IMR-90 (cell line): ENCODE measurements at regions not wholly inside any gene's neighbourhood (a gene's known extent, or its start where the extent isn't known, plus 50 kb on each side); places are given as distances from the start of the nearest gene placed in this dataset.

Experiments
- ATAC-seq: fragments of 200-7000 bp; cut with Tn5 transposase; 2 replicates; pipeline ENCODE4 v1.9.1; 2020; ENCODE audit warnings: low read depth, mild to moderate bottlenecking, moderate library complexity
- BruUV-seq: library from RNA; stranded (reverse); fragments of 400-500 nt; replicated peaks from 2 replicates; lab custom pipeline; 2021; lab: Mats Ljungman, UMichigan
- CTCF ChIA-PET: fragments of 300-600 bp; formaldehyde crosslinking; extraction: SDS; loops from one replicate; lab custom pipeline; 2021; ENCODE audit warnings: antibody characterized with exemption; lab: Yijun Ruan, JAX
- POLR2A ChIA-PET: fragments of 300-600 bp; sonication (Branson Sonifier 250); formaldehyde crosslinking; loops from one replicate; lab custom pipeline; 2022; ENCODE audit warnings: antibody characterized with exemption; ENCODE audit not compliant: unreplicated experiment; lab: Charles Lee
- DNase-seq: peaks from one replicate; pipeline ENCODE4 v3.0.0; 2013
- H2AFZ ChIP-seq: replicated peaks from 2 replicates; pipeline ENCODE3; 2013; ENCODE audit warnings: low read length, mild to moderate bottlenecking; ENCODE audit not compliant: poor library complexity
- H2AK5ac ChIP-seq: 2 replicates; pipeline ENCODE4 v1.6.1; 2013; ENCODE audit warnings: low read depth, low read length, inconsistent platforms
- H2AK9ac ChIP-seq: replicated peaks from 2 replicates; pipeline ENCODE3; 2013; ENCODE audit warnings: mild to moderate bottlenecking, low read depth, low read length, moderate library complexity; ENCODE audit not compliant: poor library complexity
- H2BK120ac ChIP-seq: 2 replicates; pipeline ENCODE4 v1.6.1; 2013; ENCODE audit warnings: low read depth, low read length, inconsistent platforms
- H2BK15ac ChIP-seq: 3 replicates; pipeline ENCODE4 v1.6.1; 2013; ENCODE audit warnings: low read depth, low read length, inconsistent platforms
- H2BK20ac ChIP-seq: 2 replicates; pipeline ENCODE4 v1.6.1; 2013; ENCODE audit warnings: low read depth, mild to moderate bottlenecking, inconsistent platforms, low read length, moderate library complexity
- H2BK5ac ChIP-seq: 2 replicates; pipeline ENCODE4 v1.6.1; 2013; ENCODE audit warnings: mild to moderate bottlenecking, low read depth, low read length, inconsistent platforms; ENCODE audit not compliant: poor library complexity, severe bottlenecking
- H3K14ac ChIP-seq: replicated peaks from 2 replicates; pipeline ENCODE4 v1.6.1; 2013; ENCODE audit warnings: low read depth, low read length, inconsistent platforms
- H3K18ac ChIP-seq: 2 replicates; pipeline ENCODE4 v1.6.1; 2013; ENCODE audit warnings: low read depth, low read length, control low read depth
- H3K23ac ChIP-seq: 2 replicates; pipeline ENCODE4 v1.6.1; 2013; ENCODE audit warnings: low read depth, low read length, inconsistent platforms
- H3K27ac ChIP-seq: 2 replicates; pipeline ENCODE4 v1.5.1; 2013; ENCODE audit warnings: mild to moderate bottlenecking, control low read depth, low read length; ENCODE audit not compliant: insufficient read depth
- H3K27me3 ChIP-seq: 2 replicates; pipeline ENCODE4 v1.6.1; 2013; ENCODE audit warnings: low read length; ENCODE audit not compliant: control insufficient read depth, insufficient read depth
- H3K36me3 ChIP-seq: 2 replicates; pipeline ENCODE4 v1.6.1; 2013; ENCODE audit warnings: low read length, mixed read lengths; ENCODE audit not compliant: control insufficient read depth, insufficient read depth
- H3K4ac ChIP-seq: 2 replicates; pipeline ENCODE4 v1.6.1; 2013; ENCODE audit warnings: low read depth, low read length, inconsistent platforms
- H3K4me1 ChIP-seq: 2 replicates; pipeline ENCODE4 v1.6.1; 2013; ENCODE audit warnings: low read length, mixed read lengths; ENCODE audit not compliant: control insufficient read depth, insufficient read depth
- H3K4me2 ChIP-seq: 2 replicates; pipeline ENCODE4 v1.6.1; 2013; ENCODE audit warnings: low read depth, mild to moderate bottlenecking, control low read depth, low read length, moderate library complexity
- H3K4me3 ChIP-seq: 2 replicates; pipeline ENCODE4 v1.5.1; 2013; ENCODE audit warnings: low read depth, mild to moderate bottlenecking, control low read depth, low read length, moderate library complexity; ENCODE audit not compliant: insufficient read depth
- H3K56ac ChIP-seq: 2 replicates; pipeline ENCODE4 v1.6.1; 2013; ENCODE audit warnings: low read length, inconsistent platforms; ENCODE audit not compliant: insufficient read depth; ENCODE audit errors: extremely low read depth
- H3K79me1 ChIP-seq, 2 experiments: 2 replicates each; pipeline ENCODE4 v1.6.1; 2013; ENCODE audit warnings: low read length in 2 of 2, inconsistent platforms in 1 of 2, low read depth in 1 of 2
- H3K9ac ChIP-seq: 2 replicates; pipeline ENCODE4 v1.6.1; 2013; ENCODE audit warnings: low read depth, low read length, control low read depth
- H3K9me1 ChIP-seq: 2 replicates; pipeline ENCODE4 v1.6.1; 2013; ENCODE audit warnings: low read length, inconsistent platforms; ENCODE audit not compliant: insufficient read depth
- H3K9me3 ChIP-seq: 2 replicates; pipeline ENCODE4 v1.6.1; 2013; ENCODE audit warnings: low read length; ENCODE audit not compliant: control insufficient read depth, insufficient read depth
- H4K20me1 ChIP-seq: 2 replicates; pipeline ENCODE4 v1.6.1; 2013; ENCODE audit warnings: low read length, inconsistent platforms; ENCODE audit not compliant: insufficient read depth
- H4K5ac ChIP-seq: 2 replicates; pipeline ENCODE4 v1.6.1; 2013; ENCODE audit warnings: mild to moderate bottlenecking, low read depth, low read length, control low read depth
- H4K8ac ChIP-seq, 2 experiments: 2 replicates each; pipeline ENCODE4 v1.6.1; 2013; ENCODE audit warnings: low read depth in 2 of 2, low read length in 2 of 2, control low read depth in 1 of 2, inconsistent platforms in 1 of 2
- H4K91ac ChIP-seq: 2 replicates; pipeline ENCODE4 v1.6.1; 2013; ENCODE audit warnings: low read depth, low read length, inconsistent platforms; ENCODE audit not compliant: insufficient read depth
- CHD1 ChIP-seq: IDR thresholded peaks from 2 replicates; pipeline ENCODE4 v1.6.1; 2012; ENCODE audit warnings: low read depth, low read length, improper control_type of control experiment
- CTCF ChIP-seq: conservative IDR thresholded peaks from 2 replicates; pipeline ENCODE4 v1.5.1; 2012; ENCODE audit warnings: mild to moderate bottlenecking, low read depth, low read length, improper control_type of control experiment
- MAZ ChIP-seq: IDR thresholded peaks from 2 replicates; pipeline ENCODE4 v1.6.1; 2012; ENCODE audit warnings: low read depth, mild to moderate bottlenecking, low read length, improper control_type of control experiment, moderate library complexity, borderline replicate concordance
- NFE2L2 ChIP-seq: fragments of 150-350 bp; IDR thresholded peaks from 2 replicates; pipeline ENCODE4 v1.6.1; 2016; ENCODE audit warnings: low read depth, mild to moderate bottlenecking, low read length
- dilution Hi-C: fragments of 300-500 bp; cut with HindIII; formaldehyde crosslinking; loops from one replicate; pipeline ENCODE4 v1.14.3; 2018; ENCODE audit warnings: low sequenced_read_pairs; ENCODE audit not compliant: unreplicated experiment
- in situ Hi-C: fragments of 300-500 bp; cut with MboI; formaldehyde crosslinking; loops from 3 replicates; pipeline ENCODE4 v1.14.3; 2019; ENCODE audit warnings: low sequenced_read_pairs, inconsistent platforms, mixed read lengths
- intact Hi-C: fragments of 100-400 bp; cut with micrococcal nuclease; formaldehyde crosslinking; loops from 2 replicates; pipeline ENCODE4 v1.10.0; 2022

DNA sequence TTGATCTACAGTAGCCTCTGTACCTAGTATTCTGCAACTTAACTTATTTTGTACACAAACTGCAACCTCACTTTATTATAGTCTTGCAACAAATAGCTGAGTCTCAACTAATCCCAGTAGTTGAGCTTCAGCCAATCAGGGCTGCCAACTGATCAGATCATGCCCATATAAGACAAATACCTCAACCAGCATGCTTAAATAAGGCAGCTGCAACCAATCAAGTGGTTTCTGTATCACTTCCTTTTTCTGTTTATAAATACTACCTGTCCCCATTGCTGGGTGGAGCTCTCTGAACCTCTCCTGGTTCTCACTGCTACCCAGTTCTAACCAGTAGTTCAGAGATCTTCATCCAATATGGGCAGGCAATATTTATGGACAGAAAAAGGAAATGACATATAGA lies 248.5 kb upstream of the FBXO33 start:
- in situ Hi-C loops, result no loop called here
- Histone ChIP-seq H3K23ac (no peak overlapping the region), H3K9ac (no peak overlapping the region), H2BK20ac (no peak overlapping the region), H3K14ac (no peak overlapping the region), H2BK120ac (no peak overlapping the region), H2BK15ac (no peak overlapping the region), H3K4ac (no peak overlapping the region), H3K18ac (no peak overlapping the region), H3K9me3 (peaks cover 17% of the 10 kb centered on the region), H3K27me3 (no peaks in the 10 kb centered on the region), H3K4me2 (no peak overlapping the region), H3K79me1 (no peaks in the 10 kb centered on the region), H4K20me1 (no peaks in the 10 kb centered on the region), H2AFZ (no peak overlapping the region), H3K36me3 (no peaks in the 10 kb centered on the region), H3K4me1 (no peaks in the 10 kb centered on the region), H3K56ac (no peak overlapping the region), H3K27ac (no peak overlapping the region), H3K9me1 (no peaks in the 10 kb centered on the region), H4K91ac (no peak overlapping the region), H4K5ac (no peak overlapping the region), H3K4me3 (no peak overlapping the region), H2BK5ac (no peak overlapping the region), H4K8ac (no peak overlapping the region), H2AK9ac (no peak overlapping the region), H2AK5ac (no peak overlapping the region)
- no peak for TF ChIP-seq CHD1
- no peak for TF ChIP-seq NFE2L2
- no peak for TF ChIP-seq CTCF
- TF ChIP-seq MAZ, result no peak
- ChIA-PET CTCF (no interaction called here), POLR2A (no interaction called here)
- DNase-seq (no peak), ATAC-seq (no peak)
- BruUV-seq, result no TSS peak
- intact Hi-C loops, result no loop called here
- dilution Hi-C loops, result no loop called here
